GM19455 (cell line): ENCODE measurements at regions not wholly inside any gene's neighbourhood (a gene's known extent, or its start where the extent isn't known, plus 50 kb on each side); places are given as distances from the start of the nearest gene placed in this dataset.
"Not testable (repeated sequence)": the region's sequence is repeated elsewhere in the genome, so short reads cannot be mapped to it uniquely, and the experiment has no call there.

Source experiments
- ATAC-seq: cut with Tn5 transposase; IDR thresholded peaks from one replicate; pipeline ENCODE4 v1.9.1; 2021; ENCODE audit not compliant: unreplicated experiment

GRCh38 chr2:8606649-8607550 lies 75.0 kb upstream of the ID2 start:
- peak; percentile 23 for ATAC-seq

GRCh38 chr2:8607606-8608005 lies 74.2 kb upstream of the ID2 start:
- no peak for ATAC-seq

- no peak for ATAC-seq
Observed at GRCh38 chr2:8608411-8608954, 73.4 kb upstream of the ID2 start.

- no peak for ATAC-seq
Observed at GRCh38 chr2:8609357-8609811, 72.5 kb upstream of the ID2 start.

GRCh38 chr2:8610775-8611174 lies 71.1 kb upstream of the ID2 start:
- not testable (repeated sequence) for ATAC-seq

- ATAC-seq, result no peak
Observed at GRCh38 chr2:8611246-8611645, 70.6 kb upstream of the ID2 start.

- no peak for ATAC-seq
Observed at GRCh38 chr2:8611700-8612099, 70.2 kb upstream of the ID2 start.

GRCh38 chr2:8612734-8613179 lies 69.1 kb upstream of the ID2 start:
- no peak for ATAC-seq

- not testable (repeated sequence) for ATAC-seq
Observed at GRCh38 chr2:8613207-8613999, 68.5 kb upstream of the ID2 start.

GRCh38 chr2:8614646-8615045 lies 67.2 kb upstream of the ID2 start:
- no peak for ATAC-seq

GRCh38 chr2:8615252-8615575 lies 66.6 kb upstream of the ID2 start:
- ATAC-seq, result no peak

- ATAC-seq, result no peak
Observed at GRCh38 chr2:8615576-8616281, 66.1 kb upstream of the ID2 start.

GRCh38 chr2:8617048-8617447 lies 64.8 kb upstream of the ID2 start:
- no peak for ATAC-seq

- no peak for ATAC-seq
Observed at GRCh38 chr2:8617590-8617989, 64.3 kb upstream of the ID2 start.

GRCh38 chr2:8619071-8619470 lies 62.8 kb upstream of the ID2 start:
- no peak for ATAC-seq

- no peak for ATAC-seq
Observed at GRCh38 chr2:8620611-8621382, 61.1 kb upstream of the ID2 start.

- ATAC-seq, result no peak
Observed at GRCh38 chr2:8622199-8622911, 59.5 kb upstream of the ID2 start.

GRCh38 chr2:8622924-8623465 lies 58.9 kb upstream of the ID2 start:
- ATAC-seq, result no peak

GRCh38 chr2:8623576-8623957 lies 58.3 kb upstream of the ID2 start:
- no peak for ATAC-seq
